Activated CD4-positive, alpha-beta T cell treated with anti-CD3 and anti-CD28 coated beads, Interleukin-2, amount 10 ng/mL, durations not matched to agents 7 days and 5 days (primary cell): ENCODE measurements at regions not wholly inside any gene's neighbourhood (a gene's known extent, or its start where the extent isn't known, plus 50 kb on each side); places are given as distances from the start of the nearest gene placed in this dataset.
A peak's percentile ranks its signal among the peaks of the same experiment; 100 is the strongest.
"Not testable (repeated sequence)": the region's sequence is repeated elsewhere in the genome, so short reads cannot be mapped to it uniquely, and the experiment has no call there.

Experiments used
- CTCF ChIA-PET: fragments of 350-600 bp; sonication (Branson Sonifier 250); formaldehyde crosslinking; loops from one replicate; lab custom pipeline; 2021; ENCODE audit warnings: antibody characterized with exemption; lab: Charles Lee
- POLR2A ChIA-PET: fragments of 350-600 bp; sonication (Branson Sonifier 250); formaldehyde crosslinking; loops from one replicate; lab custom pipeline; 2021; ENCODE audit warnings: antibody characterized with exemption; lab: Charles Lee
- DNase-seq: peaks from one replicate; pipeline ENCODE4 v3.0.0-alpha.2; 2020
- H3K27ac Mint-ChIP-seq: one replicate; pipeline ENCODE4 v1.8.0; 2021; ENCODE audit warnings: mild to moderate bottlenecking, moderate library complexity, mixed read lengths
- H3K27me3 Mint-ChIP-seq: one replicate; pipeline ENCODE4 v1.8.0; 2021; ENCODE audit warnings: mixed read lengths
- H3K36me3 Mint-ChIP-seq: one replicate; pipeline ENCODE4 v1.8.0; 2021; ENCODE audit warnings: low read depth, mixed read lengths
- H3K4me1 Mint-ChIP-seq: one replicate; pipeline ENCODE4 v1.8.0; 2021; ENCODE audit warnings: mixed read lengths
- H3K4me3 Mint-ChIP-seq: one replicate; pipeline ENCODE4 v1.8.0; 2021; ENCODE audit warnings: mild to moderate bottlenecking, moderate library complexity, mixed read lengths
- H3K9me3 Mint-ChIP-seq: one replicate; pipeline ENCODE4 v1.8.0; 2021; ENCODE audit warnings: mixed read lengths

GRCh38 chr14:71245659-71246361 is 338.6 kb downstream of the PCNX1 start:
- CTCF ChIA-PET, result interaction anchor here (1.0 to 1.3 kb wide), 2 partner anchors 28 to 338 kb away, joined by 3 to 4 read pairs; partner anchors contain the start of gene PCNX1
- POLR2A ChIA-PET, result no interaction called here
- peak; percentile 55 for DNase-seq

GRCh38 chr14:71246539-71246938 is 339.3 kb downstream of the PCNX1 start:
- Mint-ChIP-seq H3K4me1 (peaks cover 51% of the 10 kb centered on the region), H3K4me3 (no peak overlapping the region), H3K36me3 (peaks cover 34% of the 10 kb centered on the region), H3K9me3 (peaks cover 33% of the 10 kb centered on the region), H3K27ac (peak overlapping the region; percentile 95), H3K27me3 (no peaks in the 10 kb centered on the region)
- POLR2A ChIA-PET, result no interaction called here
- CTCF ChIA-PET, result interaction anchor here (1.0 to 1.3 kb wide), 5 partner anchors 9 to 339 kb away, joined by 3 to 4 read pairs (median 3); partner anchors contain the start of gene PCNX1
- DNase-seq, result peak; percentile 36

More at GRCh38 chr14:71245659-71246361, 338.6 kb downstream of the PCNX1 start:
- peaks cover 30% of the 10 kb centered on the region for H3K9me3 Mint-ChIP-seq
- H3K4me3 Mint-ChIP-seq, result no peak overlapping the region
- peaks cover 51% of the 10 kb centered on the region for H3K4me1 Mint-ChIP-seq
- no peaks in the 10 kb centered on the region for H3K27me3 Mint-ChIP-seq
- peaks cover 34% of the 10 kb centered on the region for H3K36me3 Mint-ChIP-seq
- H3K27ac Mint-ChIP-seq, result peak overlapping the region; percentile 95

GRCh38 chr14:71247106-71247505 is 339.8 kb downstream of the PCNX1 start:
- POLR2A ChIA-PET, result no interaction called here
- Mint-ChIP-seq H3K9me3 (peaks cover 33% of the 10 kb centered on the region), H3K27ac (peak overlapping the region; percentile 95), H3K36me3 (peaks cover 34% of the 10 kb centered on the region), H3K4me3 (no peak overlapping the region), H3K27me3 (no peaks in the 10 kb centered on the region), H3K4me1 (peaks cover 51% of the 10 kb centered on the region)
- no peak for DNase-seq
- CTCF ChIA-PET, result interaction anchor here (1.0 to 1.3 kb wide), 4 partner anchors 9 to 74 kb away, joined by 3 to 4 read pairs (median 3); no protein-coding TSS in a partner anchor

GRCh38 chr14:71248194-71248593 is 340.9 kb downstream of the PCNX1 start:
- POLR2A ChIA-PET, result no interaction called here

GRCh38 chr14:71250347-71250746 is 343.1 kb downstream of the PCNX1 start:
- no peak for DNase-seq
- CTCF ChIA-PET, result no interaction called here
- Mint-ChIP-seq H3K4me3 (no peak overlapping the region), H3K27me3 (peaks cover 2% of the 10 kb centered on the region), H3K27ac (no peak overlapping the region), H3K9me3 (peaks cover 31% of the 10 kb centered on the region), H3K36me3 (peaks cover 30% of the 10 kb centered on the region), H3K4me1 (peaks cover 33% of the 10 kb centered on the region)
- POLR2A ChIA-PET, result no interaction called here

More at GRCh38 chr14:71248194-71248593, 340.9 kb downstream of the PCNX1 start:
- Mint-ChIP-seq H3K27ac (no peak overlapping the region), H3K27me3 (peaks cover 2% of the 10 kb centered on the region), H3K36me3 (peaks cover 34% of the 10 kb centered on the region), H3K4me3 (no peak overlapping the region), H3K4me1 (peaks cover 51% of the 10 kb centered on the region), H3K9me3 (peaks cover 33% of the 10 kb centered on the region)
- DNase-seq, result no peak
- CTCF ChIA-PET, result no interaction called here

- Mint-ChIP-seq H3K27ac (no peak overlapping the region), H3K4me3 (no peak overlapping the region), H3K27me3 (peaks cover 2% of the 10 kb centered on the region), H3K9me3 (peaks cover 27% of the 10 kb centered on the region), H3K36me3 (peaks cover 26% of the 10 kb centered on the region), H3K4me1 (peaks cover 28% of the 10 kb centered on the region)
- no peak for DNase-seq
- CTCF ChIA-PET, result no interaction called here
- POLR2A ChIA-PET, result no interaction called here
These were observed 343.5 kb downstream of the PCNX1 start for GRCh38 chr14:71250791-71251190.

GRCh38 chr14:71254091-71254719 is 346.9 kb downstream of the PCNX1 start:
- H3K4me1 Mint-ChIP-seq, DNase-seq, POLR2A ChIA-PET, H3K27me3 Mint-ChIP-seq, H3K27ac Mint-ChIP-seq, H3K36me3 Mint-ChIP-seq: not testable (repeated sequence)
- CTCF ChIA-PET, result interaction anchor here (1.1 kb wide), 1 partner anchor 23 kb away, joined by 3 read pairs; no protein-coding TSS in a partner anchor
- peaks cover 23% of the 10 kb centered on the region for H3K9me3 Mint-ChIP-seq
- peak overlapping the region; percentile 40 for H3K4me3 Mint-ChIP-seq

GRCh38 chr14:71261206-71261605 is 353.9 kb downstream of the PCNX1 start:
- DNase-seq, result no peak
- no peak overlapping the region for H3K27ac Mint-ChIP-seq
- POLR2A ChIA-PET, result no interaction called here
- peaks cover 36% of the 10 kb centered on the region for H3K9me3 Mint-ChIP-seq
- peaks cover 10% of the 10 kb centered on the region for H3K36me3 Mint-ChIP-seq
- H3K4me1 Mint-ChIP-seq, result peaks cover 3% of the 10 kb centered on the region
- CTCF ChIA-PET, result interaction anchor here (1.2 to 1.7 kb wide), 2 partner anchors 9 to 10 kb away, joined by 4 read pairs; no protein-coding TSS in a partner anchor
- H3K4me3 Mint-ChIP-seq, result no peak overlapping the region
- H3K27me3 Mint-ChIP-seq, result peaks cover 7% of the 10 kb centered on the region

- peaks cover 10% of the 10 kb centered on the region for H3K4me1 Mint-ChIP-seq
- H3K27ac Mint-ChIP-seq, result no peak overlapping the region
- H3K27me3 Mint-ChIP-seq, result peaks cover 7% of the 10 kb centered on the region
- ChIA-PET CTCF (interaction anchor here (0.7 to 1.4 kb wide), 2 partner anchors 15 to 30 kb away, joined by 3 read pairs; no protein-coding TSS in a partner anchor), POLR2A (no interaction called here)
- peaks cover 31% of the 10 kb centered on the region for H3K9me3 Mint-ChIP-seq
- peaks cover 10% of the 10 kb centered on the region for H3K36me3 Mint-ChIP-seq
- no peak for DNase-seq
- no peak overlapping the region for H3K4me3 Mint-ChIP-seq
These were observed 355.2 kb downstream of the PCNX1 start for GRCh38 chr14:71262441-71262840.

- no peak for DNase-seq
- H3K4me3 Mint-ChIP-seq, result no peak overlapping the region
- H3K36me3 Mint-ChIP-seq, result peaks cover 12% of the 10 kb centered on the region
- no peak overlapping the region for H3K27ac Mint-ChIP-seq
- ChIA-PET CTCF (no interaction called here), POLR2A (no interaction called here)
- peaks cover 7% of the 10 kb centered on the region for H3K27me3 Mint-ChIP-seq
- H3K9me3 Mint-ChIP-seq, result peaks cover 32% of the 10 kb centered on the region
- peaks cover 17% of the 10 kb centered on the region for H3K4me1 Mint-ChIP-seq
These were observed 357.0 kb downstream of the PCNX1 start for GRCh38 chr14:71264260-71264659.

- no peak for DNase-seq
- Mint-ChIP-seq H3K4me1 (peaks cover 18% of the 10 kb centered on the region), H3K9me3 (peaks cover 36% of the 10 kb centered on the region), H3K4me3 (peak overlapping the region; percentile 53), H3K27ac (peak overlapping the region; percentile 73), H3K27me3 (peaks cover 8% of the 10 kb centered on the region), H3K36me3 (peaks cover 15% of the 10 kb centered on the region)
- ChIA-PET POLR2A (no interaction called here), CTCF (no interaction called here)
These were observed 359.8 kb downstream of the PCNX1 start for GRCh38 chr14:71267007-71267513.

- Mint-ChIP-seq H3K4me3 (peak overlapping the region; percentile 53), H3K27ac (peak overlapping the region; percentile 73), H3K36me3 (peaks cover 17% of the 10 kb centered on the region), H3K27me3 (peaks cover 9% of the 10 kb centered on the region), H3K4me1 (peaks cover 18% of the 10 kb centered on the region), H3K9me3 (peaks cover 39% of the 10 kb centered on the region)
- ChIA-PET POLR2A (no interaction called here), CTCF (no interaction called here)
- DNase-seq, result no peak
These were observed 360.4 kb downstream of the PCNX1 start for GRCh38 chr14:71267691-71268090.

GRCh38 chr14:71270111-71270510 is 362.9 kb downstream of the PCNX1 start:
- Mint-ChIP-seq H3K9me3 (peaks cover 34% of the 10 kb centered on the region), H3K27ac (no peak overlapping the region), H3K4me1 (peaks cover 17% of the 10 kb centered on the region), H3K27me3 (peaks cover 3% of the 10 kb centered on the region), H3K36me3 (peaks cover 15% of the 10 kb centered on the region), H3K4me3 (no peak overlapping the region)
- no peak for DNase-seq
- ChIA-PET CTCF (interaction anchor here (1.5 to 1.6 kb wide), 2 partner anchors 9 to 22 kb away, joined by 4 to 5 read pairs; no protein-coding TSS in a partner anchor), POLR2A (no interaction called here)
